ENCODE measurements at regions not wholly inside any gene's neighbourhood (a gene's known extent, or its start where the extent isn't known, plus 50 kb on each side); places are given as distances from the start of the nearest gene placed in this dataset.

DNA sequence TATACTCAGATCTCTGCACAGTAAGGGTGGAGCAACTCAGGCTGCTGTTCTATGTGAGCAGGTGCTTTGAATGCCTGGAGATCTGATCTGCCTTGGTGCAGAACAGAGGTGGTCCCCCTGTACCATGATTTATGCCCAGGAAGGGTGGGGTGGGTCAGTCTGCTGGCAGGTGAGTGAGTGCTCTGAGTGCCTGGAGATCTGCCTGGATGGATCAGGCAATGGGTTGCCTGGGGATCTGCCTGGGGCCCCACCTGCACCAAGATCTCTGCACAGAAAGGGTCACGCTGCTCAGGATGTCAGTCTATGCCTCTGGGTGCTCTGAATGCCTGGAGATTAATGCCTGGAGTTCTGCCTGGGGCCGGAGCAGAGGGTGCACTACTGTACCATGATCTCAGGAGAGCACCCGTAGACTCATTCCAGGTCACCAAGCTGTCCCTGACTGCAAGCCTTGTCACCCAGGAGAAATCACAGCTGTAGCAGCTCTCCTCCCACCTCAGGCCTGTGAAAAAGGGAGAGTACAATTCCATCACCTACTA is 342.9 kb downstream of the GBA3 start:
- no peak for TF ChIP-seq POLR2A (IDR thresholded peaks at IDR 0.05)
- TF ChIP-seq, protein P1, sequence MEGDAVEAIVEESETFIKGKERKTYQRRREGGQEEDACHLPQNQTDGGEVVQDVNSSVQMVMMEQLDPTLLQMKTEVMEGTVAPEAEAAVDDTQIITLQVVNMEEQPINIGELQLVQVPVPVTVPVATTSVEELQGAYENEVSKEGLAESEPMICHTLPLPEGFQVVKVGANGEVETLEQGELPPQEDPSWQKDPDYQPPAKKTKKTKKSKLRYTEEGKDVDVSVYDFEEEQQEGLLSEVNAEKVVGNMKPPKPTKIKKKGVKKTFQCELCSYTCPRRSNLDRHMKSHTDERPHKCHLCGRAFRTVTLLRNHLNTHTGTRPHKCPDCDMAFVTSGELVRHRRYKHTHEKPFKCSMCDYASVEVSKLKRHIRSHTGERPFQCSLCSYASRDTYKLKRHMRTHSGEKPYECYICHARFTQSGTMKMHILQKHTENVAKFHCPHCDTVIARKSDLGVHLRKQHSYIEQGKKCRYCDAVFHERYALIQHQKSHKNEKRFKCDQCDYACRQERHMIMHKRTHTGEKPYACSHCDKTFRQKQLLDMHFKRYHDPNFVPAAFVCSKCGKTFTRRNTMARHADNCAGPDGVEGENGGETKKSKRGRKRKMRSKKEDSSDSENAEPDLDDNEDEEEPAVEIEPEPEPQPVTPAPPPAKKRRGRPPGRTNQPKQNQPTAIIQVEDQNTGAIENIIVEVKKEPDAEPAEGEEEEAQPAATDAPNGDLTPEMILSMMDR (IDR thresholded peaks at IDR 0.05): no peak

Measured in uterus (tissue), 2 donors.